Hematopoietic multipotent progenitor cell (in vitro differentiated cells): ENCODE measurements at regions not wholly inside any gene's neighbourhood (a gene's known extent, or its start where the extent isn't known, plus 50 kb on each side); places are given as distances from the start of the nearest gene placed in this dataset.
"Not testable (repeated sequence)": the region's sequence is repeated elsewhere in the genome, so short reads cannot be mapped to it uniquely, and the experiment has no call there.

Experiments
- DNase-seq, 3 donors: peaks; one replicate each; pipeline ENCODE4 v3.0.0-alpha.2; 2011 to 2015; ENCODE audit warnings: low read depth in 2 of 3, low spot score in 2 of 3

- no peak for DNase-seq
Measured at GRCh38 chr4:138805736-138806135, 209.8 kb upstream of the NOCT start.

GRCh38 chr4:138804711-138805110 is 210.9 kb upstream of the NOCT start:
- DNase-seq: no peak

GRCh38 chr4:138803051-138803450 is 212.5 kb upstream of the NOCT start:
- DNase-seq: no peak

GRCh38 chr4:138802499-138802898 is 213.1 kb upstream of the NOCT start:
- no peak for DNase-seq

GRCh38 chr4:138800421-138800820 is 215.2 kb upstream of the NOCT start:
- DNase-seq: no peak

GRCh38 chr4:138798404-138798803 is 217.2 kb upstream of the NOCT start:
- DNase-seq: no peak

- no peak for DNase-seq
Measured at GRCh38 chr4:138797646-138798045, 217.9 kb upstream of the NOCT start.

GRCh38 chr4:138796761-138797160 is 218.8 kb upstream of the NOCT start:
- DNase-seq: no peak

GRCh38 chr4:138790706-138791340 is 224.8 kb upstream of the NOCT start:
- peak in 2 of 3 donors; percentile 1 to 38 for DNase-seq

GRCh38 chr4:138789796-138790195 is 225.8 kb upstream of the NOCT start:
- no peak for DNase-seq

GRCh38 chr4:138788857-138789256 is 226.7 kb upstream of the NOCT start:
- DNase-seq: no peak

- DNase-seq: no peak
Measured at GRCh38 chr4:138788267-138788790, 227.3 kb upstream of the NOCT start.

GRCh38 chr4:138779761-138780160 is 235.8 kb upstream of the NOCT start:
- DNase-seq: not testable (repeated sequence)

- DNase-seq: peak in 2 of 3 donors; percentile 1 to 15
Measured at GRCh38 chr4:138775890-138776289, 239.7 kb upstream of the NOCT start.

GRCh38 chr4:138775489-138775888 is 240.1 kb upstream of the NOCT start:
- DNase-seq: no peak

- no peak for DNase-seq
Measured at GRCh38 chr4:138774940-138775339, 240.6 kb upstream of the NOCT start.

GRCh38 chr4:138774125-138774524 is 241.5 kb upstream of the NOCT start:
- not testable (repeated sequence) for DNase-seq

- no peak for DNase-seq
Measured at GRCh38 chr4:138773321-138773720, 242.3 kb upstream of the NOCT start.

GRCh38 chr4:138772366-138772765 is 243.2 kb upstream of the NOCT start:
- no peak for DNase-seq

- no peak for DNase-seq
Measured at GRCh38 chr4:138770818-138771217, 244.8 kb upstream of the NOCT start.

- no peak for DNase-seq
Measured at GRCh38 chr4:138766332-138766731, 249.2 kb upstream of the NOCT start.

- no peak for DNase-seq
Measured at GRCh38 chr4:138765442-138765841, 250.1 kb upstream of the NOCT start.
